Fibroblast of lung (primary cell): ENCODE measurements at regions not wholly inside any gene's neighbourhood (a gene's known extent, or its start where the extent isn't known, plus 50 kb on each side); places are given as distances from the start of the nearest gene placed in this dataset.
"Not testable (repeated sequence)": the region's sequence is repeated elsewhere in the genome, so short reads cannot be mapped to it uniquely, and the experiment has no call there.

Experiments used
- DNase-seq, 2 donors: peaks; one replicate each; pipeline versions ENCODE4 v3.0.0 to v3.0.0-alpha.2; 2010; ENCODE audit warnings: low read depth in 2 of 2
- H2AFZ ChIP-seq: 2 replicates; pipeline ENCODE4 v1.5.1; 2012; ENCODE audit warnings: low read length, control low read depth, inconsistent platforms
- H3K27ac ChIP-seq: 2 replicates; pipeline ENCODE4 v1.5.1; 2011; ENCODE audit warnings: low read length, control low read depth; ENCODE audit not compliant: insufficient read depth
- H3K27me3 ChIP-seq: 2 replicates; pipeline ENCODE4 v1.5.1; 2011; ENCODE audit warnings: mild to moderate bottlenecking, low read length; ENCODE audit not compliant: control insufficient read depth, insufficient read depth
- H3K36me3 ChIP-seq: 2 replicates; pipeline ENCODE4 v1.5.1; 2011; ENCODE audit warnings: low read length; ENCODE audit not compliant: control insufficient read depth, insufficient read depth
- H3K4me1 ChIP-seq: 2 replicates; pipeline ENCODE4 v1.5.1; 2011; ENCODE audit warnings: low read length; ENCODE audit not compliant: control insufficient read depth, insufficient read depth; ENCODE audit errors: extremely low read depth
- H3K4me2 ChIP-seq: 2 replicates; pipeline ENCODE4 v1.5.1; 2011; ENCODE audit warnings: low read length, control low read depth; ENCODE audit not compliant: insufficient read depth; ENCODE audit errors: extremely low read depth
- H3K4me3 ChIP-seq, 4 experiments: fragments of 200-600 bp in 1 of 4; sonication (generic) in 1 of 4; replicated peaks in 1 of 4; 2 replicates each; pipeline ENCODE4 v1.5.1; 2011 to 2016; ENCODE audit warnings: low read length in 4 of 4, low read depth in 3 of 4, mild to moderate bottlenecking in 3 of 4, control low read depth in 2 of 4, inconsistent platforms in 1 of 4, mixed read lengths in 1 of 4; ENCODE audit not compliant: insufficient read depth in 1 of 4; ENCODE audit errors: control extremely low read depth in 1 of 4
- H3K79me2 ChIP-seq: 2 replicates; pipeline ENCODE4 v1.5.1; 2012; ENCODE audit warnings: mild to moderate bottlenecking, low read length, inconsistent platforms; ENCODE audit not compliant: control insufficient read depth, insufficient read depth
- H3K9ac ChIP-seq: 2 replicates; pipeline ENCODE4 v1.5.1; 2011; ENCODE audit warnings: mild to moderate bottlenecking, low read length, control low read depth; ENCODE audit not compliant: insufficient read depth
- H3K9me3 ChIP-seq: 2 replicates; pipeline ENCODE4 v1.5.1; 2012; ENCODE audit warnings: low read depth, low read length; ENCODE audit not compliant: control insufficient read depth, insufficient read depth
- H4K20me1 ChIP-seq: 2 replicates; pipeline ENCODE4 v1.5.1; 2011; ENCODE audit warnings: low read length; ENCODE audit not compliant: control insufficient read depth, insufficient read depth; ENCODE audit errors: extremely low read depth
- CTCF ChIP-seq, 2 donors: IDR thresholded peaks in 1 of 2; conservative IDR thresholded peaks in 1 of 2; 1 replicate in 1 of 2; 2 replicates in 1 of 2; pipeline ENCODE4 v1.5.1; 2011 to 2012; ENCODE audit warnings: low read length in 2 of 2, control low read depth in 1 of 2, inconsistent platforms in 1 of 2, low read depth in 1 of 2, mild to moderate bottlenecking in 1 of 2
- EZH2 ChIP-seq: IDR thresholded peaks from 2 replicates; pipeline ENCODE4 v1.5.1; 2012; ENCODE audit warnings: low read length, control low read depth, mild to moderate bottlenecking; ENCODE audit errors: missing control alignments

- H3K4me1 ChIP-seq, result no peaks in the 10 kb centered on the region
- no peak for DNase-seq
- no peak overlapping the region for H3K27ac ChIP-seq
- no peaks in the 10 kb centered on the region for H3K79me2 ChIP-seq
- H3K4me2 ChIP-seq, result no peak overlapping the region
- no peak overlapping the region for H2AFZ ChIP-seq
- H3K9ac ChIP-seq, result no peak overlapping the region
- H3K36me3 ChIP-seq, result no peaks in the 10 kb centered on the region
- TF ChIP-seq CTCF (conservative IDR thresholded peaks at IDR 0.05 in 1 of 2, IDR thresholded peaks at IDR 0.05 in 1 of 2; ENCODE audit: low read depth in 1 of 2, low read length in 2 of 2) (no peak), EZH2 (no peak)
- H3K9me3 ChIP-seq, result no peaks in the 10 kb centered on the region
- no peak overlapping the region for H3K4me3 ChIP-seq
- H3K27me3 ChIP-seq, result no peaks in the 10 kb centered on the region
- no peaks in the 10 kb centered on the region for H4K20me1 ChIP-seq
Measured at GRCh38 chr10:15954188-15954587, 93.9 kb upstream of the MINDY3 start.

- no peaks in the 10 kb centered on the region for H3K79me2 ChIP-seq
- H3K9me3 ChIP-seq, result no peaks in the 10 kb centered on the region
- no peaks in the 10 kb centered on the region for H3K27me3 ChIP-seq
- no peaks in the 10 kb centered on the region for H3K4me1 ChIP-seq
- H3K4me3 ChIP-seq, result no peak overlapping the region
- no peak overlapping the region for H3K27ac ChIP-seq
- H3K9ac ChIP-seq, result no peak overlapping the region
- no peak overlapping the region for H3K4me2 ChIP-seq
- no peak for DNase-seq
- H4K20me1 ChIP-seq, result no peaks in the 10 kb centered on the region
- TF ChIP-seq CTCF (conservative IDR thresholded peaks at IDR 0.05 in 1 of 2, IDR thresholded peaks at IDR 0.05 in 1 of 2; ENCODE audit: low read depth in 1 of 2, low read length in 2 of 2) (no peak), EZH2 (no peak)
- H2AFZ ChIP-seq, result no peak overlapping the region
- no peaks in the 10 kb centered on the region for H3K36me3 ChIP-seq
Measured at GRCh38 chr10:15960277-15960676, 100.0 kb upstream of the MINDY3 start.

- not testable (repeated sequence) for H4K20me1 ChIP-seq, H3K27ac ChIP-seq, H3K4me2 ChIP-seq, H3K4me1 ChIP-seq, H3K9me3 ChIP-seq, H3K4me3 ChIP-seq, H3K9ac ChIP-seq, H3K79me2 ChIP-seq, DNase-seq, H3K27me3 ChIP-seq, H2AFZ ChIP-seq, H3K36me3 ChIP-seq
Measured at GRCh38 chr10:15972736-15973135, 112.4 kb upstream of the MINDY3 start.

GRCh38 chr10:15985690-15986089 is 125.4 kb upstream of the MINDY3 start:
- Histone ChIP-seq H3K27me3 (no peaks in the 10 kb centered on the region), H4K20me1 (no peaks in the 10 kb centered on the region), H3K79me2 (no peaks in the 10 kb centered on the region), H3K9ac (no peak overlapping the region), H2AFZ (no peak overlapping the region), H3K4me2 (no peak overlapping the region), H3K36me3 (no peaks in the 10 kb centered on the region), H3K9me3 (no peaks in the 10 kb centered on the region), H3K27ac (no peak overlapping the region), H3K4me3 (no peak overlapping the region), H3K4me1 (no peaks in the 10 kb centered on the region)
- no peak for TF ChIP-seq CTCF (conservative IDR thresholded peaks at IDR 0.05 in 1 of 2, IDR thresholded peaks at IDR 0.05 in 1 of 2; ENCODE audit: low read depth in 1 of 2, low read length in 2 of 2)
- no peak for TF ChIP-seq EZH2
- no peak for DNase-seq
